ENCODE measurements at regions not wholly inside any gene's neighbourhood (a gene's known extent, or its start where the extent isn't known, plus 50 kb on each side); places are given as distances from the start of the nearest gene placed in this dataset.

- no peaks in the 10 kb centered on the region for H3K4me1 ChIP-seq
- H3K9me3 ChIP-seq = no peaks in the 10 kb centered on the region
- no peak overlapping the region for H3K4me3 ChIP-seq
- DNase-seq = no peak
- no peaks in the 10 kb centered on the region for H3K36me3 ChIP-seq
- intact Hi-C loops (cut with DNase I; ENCODE audit: low total_unique reads) = no loop called here
- no peak overlapping the region for H3K27ac ChIP-seq
- H3K27me3 ChIP-seq (replicated peaks in 1 of 7) = no peaks in the 10 kb centered on the region
- TF ChIP-seq POLR2A (IDR thresholded peaks at IDR 0.05) = no peak
- no peak for TF ChIP-seq POLR2AphosphoS5 (IDR thresholded peaks at IDR 0.05)
- TF ChIP-seq CTCF (IDR thresholded peaks at IDR 0.05 in 8 of 11, conservative IDR thresholded peaks at IDR 0.05 in 3 of 11) = no peak
- WGBS, 5 donors = 0 to 67% (median 19%) methylated on average over 1 of the region's 1 CpG; no CpG with 5 or more reads in 1 of the 5 donors
These were observed 606.5 kb downstream of the MAGEB5 start for GRCh38 chrX:26822448-26822847.

- no peak for DNase-seq
- no peak overlapping the region for H3K27ac ChIP-seq
- TF ChIP-seq POLR2A (IDR thresholded peaks at IDR 0.05) = no peak
- no peak for TF ChIP-seq POLR2AphosphoS5 (IDR thresholded peaks at IDR 0.05)
- no peak for TF ChIP-seq CTCF (IDR thresholded peaks at IDR 0.05 in 8 of 11, conservative IDR thresholded peaks at IDR 0.05 in 3 of 11)
- intact Hi-C loops (cut with DNase I; ENCODE audit: low total_unique reads) = no loop called here
- no peaks in the 10 kb centered on the region for H3K4me1 ChIP-seq
- H3K4me3 ChIP-seq = no peak overlapping the region
- H3K9me3 ChIP-seq = no peaks in the 10 kb centered on the region
- no peaks in the 10 kb centered on the region for H3K27me3 ChIP-seq (replicated peaks in 1 of 7)
- no peaks in the 10 kb centered on the region for H3K36me3 ChIP-seq
These were observed 573.8 kb downstream of the MAGEB5 start for GRCh38 chrX:26789751-26790150.

- Histone ChIP-seq H3K4me1 (no peaks in the 10 kb centered on the region), H3K36me3 (no peaks in the 10 kb centered on the region), H3K27ac (no peak overlapping the region), H3K27me3 (replicated peaks in 1 of 7) (no peaks in the 10 kb centered on the region), H3K4me3 (no peak overlapping the region), H3K9me3 (no peaks in the 10 kb centered on the region)
- WGBS, 5 donors = 68 to 100% (median 75%) methylated on average over 1 of the region's 1 CpG
- DNase-seq = no peak
- no peak for TF ChIP-seq CTCF (IDR thresholded peaks at IDR 0.05 in 8 of 11, conservative IDR thresholded peaks at IDR 0.05 in 3 of 11)
- TF ChIP-seq POLR2AphosphoS5 (IDR thresholded peaks at IDR 0.05) = no peak
- no peak for TF ChIP-seq POLR2A (IDR thresholded peaks at IDR 0.05)
- intact Hi-C loops (cut with DNase I; ENCODE audit: low total_unique reads) = no loop called here
These were observed 572.5 kb downstream of the MAGEB5 start for GRCh38 chrX:26788402-26788998.

- Histone ChIP-seq H3K27ac (peak overlapping the region in 3 of 8 donors; percentile 7 to 9 (median 7)), H3K36me3 (no peaks in the 10 kb centered on the region), H3K27me3 (replicated peaks in 1 of 7) (no peaks in the 10 kb centered on the region), H3K4me3 (no peak overlapping the region), H3K9me3 (peaks cover 0 to 13% (median 0%) of the 10 kb centered on the region in 8 donors), H3K4me1 (no peaks in the 10 kb centered on the region)
- no peak for TF ChIP-seq POLR2AphosphoS5 (IDR thresholded peaks at IDR 0.05)
- no peak for TF ChIP-seq POLR2A (IDR thresholded peaks at IDR 0.05)
- TF ChIP-seq CTCF (IDR thresholded peaks at IDR 0.05 in 8 of 11, conservative IDR thresholded peaks at IDR 0.05 in 3 of 11) = peak in 8 of 11 experiments; percentile 12 to 51 (median 32)
- intact Hi-C loops (cut with DNase I; ENCODE audit: low total_unique reads) = no loop called here
- peak; percentile 35 for DNase-seq
- 45 to 65% (median 57%) methylated on average over 8 to 10 of the region's 10 CpGs for WGBS, 5 donors
These were observed 567.7 kb downstream of the MAGEB5 start for GRCh38 chrX:26783512-26784225.
